ELF-1 (cell line): ENCODE measurements at regions not wholly inside any gene's neighbourhood (a gene's known extent, or its start where the extent isn't known, plus 50 kb on each side); places are given as distances from the start of the nearest gene placed in this dataset.

ENCODE experiments used
- DNase-seq: peaks from one replicate; pipeline ENCODE4 v3.0.0-alpha.2; 2016; ENCODE audit warnings: low read depth, low spot score

GRCh38 chr3:168461793-168462192 lies 366.1 kb upstream of the GOLIM4 start:
- DNase-seq = no peak

- DNase-seq = no peak
Measured at GRCh38 chr3:168459226-168459784, 363.6 kb upstream of the GOLIM4 start.

- DNase-seq = no peak
Measured at GRCh38 chr3:168457954-168458539, 362.3 kb upstream of the GOLIM4 start.

- DNase-seq = no peak
Measured at GRCh38 chr3:168455814-168456213, 360.1 kb upstream of the GOLIM4 start.

GRCh38 chr3:168453623-168454022 lies 357.9 kb upstream of the GOLIM4 start:
- no peak for DNase-seq

- no peak for DNase-seq
Measured at GRCh38 chr3:168443965-168444364, 348.2 kb upstream of the GOLIM4 start.

- no peak for DNase-seq
Measured at GRCh38 chr3:168442502-168442901, 346.8 kb upstream of the GOLIM4 start.

GRCh38 chr3:168436245-168436724 lies 340.6 kb upstream of the GOLIM4 start:
- DNase-seq = no peak

GRCh38 chr3:168431491-168431890 lies 335.8 kb upstream of the GOLIM4 start:
- no peak for DNase-seq

GRCh38 chr3:168427835-168428475 lies 332.2 kb upstream of the GOLIM4 start:
- no peak for DNase-seq

- DNase-seq = no peak
Measured at GRCh38 chr3:168427156-168427555, 331.4 kb upstream of the GOLIM4 start.

- DNase-seq = no peak
Measured at GRCh38 chr3:168425936-168426595, 330.3 kb upstream of the GOLIM4 start.

GRCh38 chr3:168424059-168424734 lies 328.5 kb upstream of the GOLIM4 start:
- DNase-seq = no peak

GRCh38 chr3:168422843-168423242 lies 327.1 kb upstream of the GOLIM4 start:
- no peak for DNase-seq

GRCh38 chr3:168419091-168419490 lies 323.4 kb upstream of the GOLIM4 start:
- DNase-seq = no peak

- DNase-seq = peak; percentile 37
Measured at GRCh38 chr3:168417016-168417415, 321.3 kb upstream of the GOLIM4 start.

GRCh38 chr3:168416446-168416845 lies 320.7 kb upstream of the GOLIM4 start:
- DNase-seq = no peak

GRCh38 chr3:168414149-168414548 lies 318.4 kb upstream of the GOLIM4 start:
- DNase-seq = no peak

GRCh38 chr3:168407381-168407780 lies 311.7 kb upstream of the GOLIM4 start:
- DNase-seq = no peak

GRCh38 chr3:168405288-168405687 lies 309.6 kb upstream of the GOLIM4 start:
- DNase-seq = no peak

- DNase-seq = no peak
Measured at GRCh38 chr3:168398371-168399025, 302.8 kb upstream of the GOLIM4 start.

GRCh38 chr3:168396861-168397260 lies 301.1 kb upstream of the GOLIM4 start:
- no peak for DNase-seq
